Trophoblast cell (in vitro differentiated cells and primary cell): ENCODE measurements at regions not wholly inside any gene's neighbourhood (a gene's known extent, or its start where the extent isn't known, plus 50 kb on each side); places are given as distances from the start of the nearest gene placed in this dataset.

ENCODE experiments used
- DNase-seq, 2 donors: peaks; one replicate each; pipeline ENCODE4 v3.0.0-alpha.2; 2016
- H2AFZ ChIP-seq: 2 replicates; pipeline ENCODE4 v1.6.1; 2013; ENCODE audit warnings: low read length, moderate library complexity, mild to moderate bottlenecking; ENCODE audit not compliant: insufficient read depth, poor library complexity
- H2AK5ac ChIP-seq: 2 replicates; pipeline ENCODE4 v1.6.1; 2013; ENCODE audit warnings: mild to moderate bottlenecking, low read length
- H2BK120ac ChIP-seq: 2 replicates; pipeline ENCODE4 v1.6.1; 2013; ENCODE audit warnings: low read length, mild to moderate bottlenecking, moderate library complexity; ENCODE audit not compliant: insufficient read depth, poor library complexity
- H2BK12ac ChIP-seq: 2 replicates; pipeline ENCODE4 v1.6.1; 2013; ENCODE audit warnings: mild to moderate bottlenecking, low read length, moderate library complexity
- H2BK5ac ChIP-seq: 2 replicates; pipeline ENCODE4 v1.6.1; 2013; ENCODE audit warnings: low read length, low read depth, moderate library complexity, mild to moderate bottlenecking; ENCODE audit not compliant: poor library complexity
- H3K14ac ChIP-seq: 2 replicates; pipeline ENCODE4 v1.6.1; 2013; ENCODE audit warnings: mild to moderate bottlenecking, low read length
- H3K18ac ChIP-seq: 2 replicates; pipeline ENCODE4 v1.6.1; 2013; ENCODE audit warnings: mild to moderate bottlenecking, low read length
- H3K23ac ChIP-seq: 2 replicates; pipeline ENCODE4 v1.6.1; 2013; ENCODE audit warnings: low read length
- H3K27ac ChIP-seq: 2 replicates; pipeline ENCODE4 v1.5.1; 2013; ENCODE audit warnings: low read depth, mild to moderate bottlenecking, inconsistent platforms, low read length, moderate library complexity
- H3K27me3 ChIP-seq: 2 replicates; pipeline ENCODE4 v1.6.1; 2013; ENCODE audit warnings: inconsistent platforms, mild to moderate bottlenecking, low read length, moderate library complexity; ENCODE audit not compliant: insufficient read depth
- H3K36me3 ChIP-seq, 2 experiments: 1 replicate in 1 of 2; 2 replicates in 1 of 2; pipeline ENCODE4 v1.6.1; 2013; ENCODE audit warnings: low read length in 2 of 2, mild to moderate bottlenecking in 2 of 2, moderate library complexity in 1 of 2; ENCODE audit not compliant: insufficient read depth in 2 of 2, control insufficient read depth in 1 of 2
- H3K4ac ChIP-seq: 2 replicates; pipeline ENCODE4 v1.6.1; 2013; ENCODE audit warnings: low read depth, mild to moderate bottlenecking, low read length, moderate library complexity
- H3K4me1 ChIP-seq, 2 experiments: 1 replicate in 1 of 2; 2 replicates in 1 of 2; pipeline ENCODE4 v1.6.1; 2013; ENCODE audit warnings: low read length in 2 of 2, mild to moderate bottlenecking in 2 of 2, moderate library complexity in 1 of 2; ENCODE audit not compliant: insufficient read depth in 2 of 2, control insufficient read depth in 1 of 2
- H3K4me2 ChIP-seq: 2 replicates; pipeline ENCODE4 v1.6.1; 2013; ENCODE audit warnings: inconsistent platforms, mild to moderate bottlenecking, low read length, moderate library complexity
- H3K4me3 ChIP-seq: 2 replicates; pipeline ENCODE4 v1.5.1; 2013; ENCODE audit warnings: mild to moderate bottlenecking, low read depth, low read length, inconsistent platforms
- H3K79me1 ChIP-seq: one replicate; pipeline ENCODE4 v1.6.1; 2013; ENCODE audit warnings: low read length
- H3K79me2 ChIP-seq: 2 replicates; pipeline ENCODE4 v1.6.1; 2013; ENCODE audit warnings: low read length, mild to moderate bottlenecking; ENCODE audit not compliant: control insufficient read depth, insufficient read depth, poor library complexity
- H3K9ac ChIP-seq: 2 replicates; pipeline ENCODE4 v1.6.1; 2013; ENCODE audit warnings: mild to moderate bottlenecking, low read length
- H3K9me3 ChIP-seq: 2 replicates; pipeline ENCODE4 v1.6.1; 2013; ENCODE audit warnings: low read depth, mild to moderate bottlenecking, control low read depth, inconsistent platforms, low read length; ENCODE audit not compliant: insufficient read depth
- H4K12ac ChIP-seq: 2 replicates; pipeline ENCODE4 v1.6.1; 2013; ENCODE audit warnings: low read depth, mild to moderate bottlenecking, low read length, moderate library complexity
- H4K8ac ChIP-seq: 2 replicates; pipeline ENCODE4 v1.6.1; 2013; ENCODE audit warnings: low read depth, mild to moderate bottlenecking, low read length, moderate library complexity
- H4K91ac ChIP-seq: one replicate; pipeline ENCODE4 v1.6.1; 2013; ENCODE audit warnings: low read depth, mild to moderate bottlenecking, low read length, moderate library complexity
- WGBS: extraction: QIAGEN DNeasy Blood & Tissue Kit; methylation state at CpG from one replicate; pipeline ENCODE4 v1.1.7; 2013; ENCODE audit warnings: missing lambda C conversion rate; ENCODE audit not compliant: insufficient read length, insufficient coverage; ENCODE audit errors: extremely low coverage; 5-methylcytosine and 5-hydroxymethylcytosine counted together

DNA sequence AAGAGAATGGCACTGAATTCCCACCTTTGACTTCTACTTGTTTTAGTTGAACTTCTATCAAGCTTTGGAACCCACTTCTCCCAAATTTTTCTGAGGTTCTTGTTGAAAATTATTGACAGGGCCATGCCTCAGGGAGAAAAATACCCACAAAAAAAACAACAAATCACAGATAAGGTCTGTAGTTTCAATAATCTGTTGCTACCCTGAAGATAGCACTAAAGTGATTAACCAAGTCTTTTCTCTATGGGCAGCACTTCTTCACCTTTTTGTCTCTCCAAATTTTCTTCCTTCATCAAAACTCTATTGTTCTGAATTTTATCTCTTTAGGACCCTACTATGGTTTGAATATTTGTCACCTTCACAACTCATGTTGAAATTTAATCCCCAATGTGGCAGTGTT is 154.3 kb upstream of the FGF10 start:
- Histone ChIP-seq H3K79me2 (no peaks in the 10 kb centered on the region), H4K8ac (no peak overlapping the region), H3K18ac (no peak overlapping the region), H3K4me3 (no peak overlapping the region), H3K4me1 (no peaks in the 10 kb centered on the region), H2BK120ac (no peak overlapping the region), H2AK5ac (no peak overlapping the region), H3K27me3 (no peaks in the 10 kb centered on the region), H3K9me3 (no peaks in the 10 kb centered on the region), H3K79me1 (no peaks in the 10 kb centered on the region), H3K27ac (no peak overlapping the region), H3K4ac (no peak overlapping the region), H3K4me2 (no peak overlapping the region), H3K9ac (no peak overlapping the region), H2AFZ (no peak overlapping the region), H2BK5ac (no peak overlapping the region), H3K36me3 (no peaks in the 10 kb centered on the region), H2BK12ac (no peak overlapping the region), H4K91ac (no peak overlapping the region), H4K12ac (no peak overlapping the region), H3K23ac (no peak overlapping the region), H3K14ac (no peak overlapping the region)
- DNase-seq, result no peak

DNA sequence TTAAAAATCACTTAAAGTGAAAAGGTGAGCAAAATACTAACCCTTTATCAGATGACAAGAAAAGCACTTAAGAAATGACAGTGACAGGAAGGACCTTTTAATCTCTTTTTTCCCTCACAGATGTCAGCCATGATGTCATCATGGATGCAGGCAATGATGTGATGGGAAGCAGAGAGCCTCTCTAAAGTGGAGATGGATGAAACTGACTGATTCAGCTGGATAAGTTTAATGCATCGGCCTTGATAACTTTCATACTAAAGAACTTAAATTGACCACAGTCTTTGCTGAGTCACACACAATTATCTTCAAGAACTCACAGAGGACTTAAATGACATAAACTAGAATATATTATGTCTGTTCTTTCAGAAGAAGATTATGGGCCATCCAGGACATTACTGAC is 153.2 kb upstream of the FGF10 start:
- Histone ChIP-seq H3K14ac (no peak overlapping the region), H3K4me1 (no peaks in the 10 kb centered on the region), H3K9ac (no peak overlapping the region), H3K4me2 (no peak overlapping the region), H4K91ac (no peak overlapping the region), H3K23ac (no peak overlapping the region), H3K79me2 (no peaks in the 10 kb centered on the region), H3K4me3 (no peak overlapping the region), H3K9me3 (no peaks in the 10 kb centered on the region), H3K27ac (no peak overlapping the region), H3K27me3 (no peaks in the 10 kb centered on the region), H3K4ac (no peak overlapping the region), H2BK5ac (no peak overlapping the region), H3K79me1 (no peaks in the 10 kb centered on the region), H4K8ac (no peak overlapping the region), H3K36me3 (no peaks in the 10 kb centered on the region), H4K12ac (no peak overlapping the region), H2BK12ac (no peak overlapping the region), H2BK120ac (no peak overlapping the region), H2AFZ (no peak overlapping the region), H2AK5ac (no peak overlapping the region), H3K18ac (no peak overlapping the region)
- DNase-seq, result no peak
- WGBS, result no CpG with 5 or more reads among the region's 1 CpG

DNA sequence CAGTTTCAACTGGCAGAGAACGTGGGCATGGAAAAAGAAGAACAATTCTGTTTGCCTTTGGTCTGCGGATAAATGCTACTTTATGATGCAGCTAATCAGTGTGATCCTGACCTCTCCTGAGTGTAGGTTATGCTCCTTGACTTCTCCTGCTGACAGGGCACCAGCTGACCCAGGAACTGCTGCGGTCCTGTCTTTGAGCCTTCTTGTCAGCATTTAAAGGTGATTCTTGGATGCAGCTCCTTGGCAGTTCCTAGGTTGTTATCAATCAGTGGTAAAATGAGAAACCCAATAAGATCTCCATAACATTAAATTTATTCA is 150.3 kb upstream of the FGF10 start:
- H4K91ac ChIP-seq, result peak overlapping the region; percentile 47
- H4K8ac ChIP-seq, result peak overlapping the region; percentile 38
- no peak overlapping the region for H3K14ac ChIP-seq
- no peaks in the 10 kb centered on the region for H3K36me3 ChIP-seq
- H3K9ac ChIP-seq, result no peak overlapping the region
- no peaks in the 10 kb centered on the region for H3K79me2 ChIP-seq
- no peak overlapping the region for H4K12ac ChIP-seq
- no peak overlapping the region for H3K4ac ChIP-seq
- no peaks in the 10 kb centered on the region for H3K4me1 ChIP-seq
- H3K9me3 ChIP-seq, result no peaks in the 10 kb centered on the region
- no peaks in the 10 kb centered on the region for H3K27me3 ChIP-seq
- WGBS, result no CpG with 5 or more reads among the region's 3 CpGs
- H3K4me3 ChIP-seq, result no peak overlapping the region
- no peak overlapping the region for H2BK12ac ChIP-seq
- no peak overlapping the region for H3K4me2 ChIP-seq
- H3K27ac ChIP-seq, result no peak overlapping the region
- H2BK120ac ChIP-seq, result no peak overlapping the region
- no peak overlapping the region for H2AFZ ChIP-seq
- DNase-seq, result no peak
- H3K79me1 ChIP-seq, result no peaks in the 10 kb centered on the region
- no peak overlapping the region for H2AK5ac ChIP-seq
- no peak overlapping the region for H3K23ac ChIP-seq
- peak overlapping the region; percentile 21 for H2BK5ac ChIP-seq
- H3K18ac ChIP-seq, result no peak overlapping the region

DNA sequence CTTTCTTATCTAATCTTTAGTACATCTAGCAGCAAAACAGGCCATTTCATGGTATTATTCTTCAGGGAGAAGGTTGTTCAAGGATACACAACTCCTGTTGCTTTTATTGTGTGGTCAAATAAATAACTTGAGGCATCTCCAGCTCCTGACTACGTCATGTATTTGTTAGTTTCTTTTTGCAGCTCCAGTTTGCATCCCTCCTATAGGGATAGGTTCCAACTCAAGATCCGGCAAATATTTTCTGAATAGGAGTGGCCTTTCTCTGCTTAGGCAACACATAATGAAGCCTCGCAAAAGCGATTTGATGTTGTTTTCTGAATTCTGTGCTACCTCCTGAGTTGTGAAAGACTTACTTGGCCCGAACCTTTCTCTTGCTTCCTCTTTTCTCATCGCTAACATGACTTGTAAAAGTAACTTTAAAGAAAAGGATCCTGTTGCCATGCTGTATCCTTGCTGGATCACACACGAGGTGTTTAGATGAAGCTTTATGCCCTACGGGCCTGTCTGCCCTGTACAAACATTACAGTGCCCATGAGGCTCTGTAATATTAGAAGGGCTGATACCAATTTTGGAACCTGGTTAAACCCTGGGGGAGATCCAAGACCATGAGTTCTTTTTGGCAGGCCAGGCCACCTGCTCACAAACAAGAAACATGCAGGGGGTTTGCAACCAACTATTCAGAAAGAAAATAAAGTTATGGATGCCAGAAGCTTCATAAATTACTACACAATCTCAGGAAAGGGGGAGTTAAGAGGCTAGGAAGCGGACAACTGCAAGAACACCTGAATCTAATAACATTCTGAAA is 149.8 kb upstream of the FGF10 start:
- Histone ChIP-seq H4K12ac (no peak overlapping the region), H3K4me2 (no peak overlapping the region), H3K23ac (no peak overlapping the region), H4K91ac (no peak overlapping the region), H3K4ac (no peak overlapping the region), H2AK5ac (no peak overlapping the region), H2BK5ac (peak overlapping the region; percentile 21), H2BK120ac (no peak overlapping the region), H3K18ac (no peak overlapping the region), H2AFZ (no peak overlapping the region), H3K4me1 (no peaks in the 10 kb centered on the region), H4K8ac (no peak overlapping the region), H3K14ac (no peak overlapping the region), H3K9me3 (no peaks in the 10 kb centered on the region), H3K9ac (no peak overlapping the region), H3K36me3 (no peaks in the 10 kb centered on the region), H3K27ac (no peak overlapping the region), H3K4me3 (no peak overlapping the region), H2BK12ac (no peak overlapping the region), H3K79me1 (no peaks in the 10 kb centered on the region), H3K79me2 (no peaks in the 10 kb centered on the region), H3K27me3 (no peaks in the 10 kb centered on the region)
- WGBS, result no CpG with 5 or more reads among the region's 9 CpGs
- peak in 1 of 2 donors; percentile 40 for DNase-seq
